Lower leg skin (tissue), 4 donors: ENCODE measurements at regions not wholly inside any gene's neighbourhood (a gene's known extent, or its start where the extent isn't known, plus 50 kb on each side); places are given as distances from the start of the nearest gene placed in this dataset.

ENCODE experiments used
- DNase-seq, 2 donors: peaks; one replicate each; pipeline ENCODE4 v3.0.0-alpha.2; 2019; ENCODE audit warnings: low spot score in 2 of 2
- H3K4me3 ChIP-seq: fragments of 200-600 bp; sonication (generic); 2 replicates; pipeline ENCODE4 v1.5.1; 2017; ENCODE audit warnings: mild to moderate bottlenecking, low read depth; ENCODE audit not compliant: poor library complexity, severe bottlenecking
- POLR2A ChIP-seq, 2 donors: fragments of 450-650 bp; IDR thresholded peaks; one replicate each; pipeline ENCODE4 v1.6.1; 2016 to 2017; ENCODE audit warnings: antibody characterized with exemption in 2 of 2, mild to moderate bottlenecking in 1 of 2, moderate library complexity in 1 of 2
- WGBS, 2 donors: methylation state at CpG; one replicate each; pipeline ENCODE4 v1.1.5; 2018; 5-methylcytosine and 5-hydroxymethylcytosine counted together
- intact Hi-C: fragments of 100-400 bp; cut with DNase I; formaldehyde crosslinking; loops from one replicate; pipeline ENCODE4 v1.15.0; 2023; ENCODE audit warnings: low total_unique reads
- TF ChIP-seq, protein P1 (sequence below), 3 donors: fragments of 450-650 bp; IDR thresholded peaks; one replicate each; pipeline ENCODE4 v1.5.1; 2016; ENCODE audit warnings: antibody characterized with exemption in 3 of 3, mild to moderate bottlenecking in 3 of 3, moderate library complexity in 2 of 3

DNA sequence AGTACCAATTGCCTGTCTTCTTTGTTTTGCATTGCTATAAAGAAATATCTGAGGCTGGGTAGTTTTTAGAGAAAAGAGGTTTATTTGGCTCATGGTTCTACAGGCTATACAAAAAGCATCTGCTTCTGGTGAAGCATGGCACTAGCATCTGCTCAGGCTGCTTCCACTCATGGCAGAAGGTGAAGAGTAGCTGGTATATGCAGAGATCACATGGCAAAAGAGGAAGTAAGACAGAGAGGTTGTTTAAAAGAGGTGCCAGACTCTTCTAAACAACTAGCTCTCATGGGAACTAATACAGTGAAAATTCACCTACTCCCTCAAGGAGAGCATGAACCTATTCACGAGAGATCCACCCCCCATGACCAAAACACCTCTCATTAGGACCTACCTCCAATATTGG is 56.7 kb upstream of the GUCA2B start:
- intact Hi-C loops, result no loop called here
- TF ChIP-seq, protein P1, sequence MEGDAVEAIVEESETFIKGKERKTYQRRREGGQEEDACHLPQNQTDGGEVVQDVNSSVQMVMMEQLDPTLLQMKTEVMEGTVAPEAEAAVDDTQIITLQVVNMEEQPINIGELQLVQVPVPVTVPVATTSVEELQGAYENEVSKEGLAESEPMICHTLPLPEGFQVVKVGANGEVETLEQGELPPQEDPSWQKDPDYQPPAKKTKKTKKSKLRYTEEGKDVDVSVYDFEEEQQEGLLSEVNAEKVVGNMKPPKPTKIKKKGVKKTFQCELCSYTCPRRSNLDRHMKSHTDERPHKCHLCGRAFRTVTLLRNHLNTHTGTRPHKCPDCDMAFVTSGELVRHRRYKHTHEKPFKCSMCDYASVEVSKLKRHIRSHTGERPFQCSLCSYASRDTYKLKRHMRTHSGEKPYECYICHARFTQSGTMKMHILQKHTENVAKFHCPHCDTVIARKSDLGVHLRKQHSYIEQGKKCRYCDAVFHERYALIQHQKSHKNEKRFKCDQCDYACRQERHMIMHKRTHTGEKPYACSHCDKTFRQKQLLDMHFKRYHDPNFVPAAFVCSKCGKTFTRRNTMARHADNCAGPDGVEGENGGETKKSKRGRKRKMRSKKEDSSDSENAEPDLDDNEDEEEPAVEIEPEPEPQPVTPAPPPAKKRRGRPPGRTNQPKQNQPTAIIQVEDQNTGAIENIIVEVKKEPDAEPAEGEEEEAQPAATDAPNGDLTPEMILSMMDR (IDR thresholded peaks at IDR 0.05), result no peak
- no peak for TF ChIP-seq POLR2A (IDR thresholded peaks at IDR 0.05)
- DNase-seq, result no peak
- WGBS, 2 donors, result 59 to 80% methylated on average over 1 of the region's 1 CpG
- H3K4me3 ChIP-seq, result no peak overlapping the region

DNA sequence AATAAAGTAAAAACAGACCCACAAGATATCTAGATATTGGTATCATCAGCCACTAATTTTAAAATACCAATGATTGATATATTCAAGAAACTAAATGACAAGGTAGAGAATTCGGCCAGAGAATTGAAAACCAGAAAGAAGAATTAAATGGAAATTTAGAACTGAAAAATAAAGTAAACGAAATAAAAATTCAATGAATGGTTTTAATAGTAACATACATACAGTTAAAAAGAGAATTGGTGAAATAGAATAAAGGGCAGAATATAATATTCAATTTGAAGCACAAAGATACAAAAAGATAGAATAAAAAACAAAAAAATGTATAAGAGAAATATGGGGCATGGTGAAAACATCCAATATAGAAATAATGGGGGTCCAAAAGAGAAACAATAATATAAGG is 64.0 kb upstream of the GUCA2B start:
- 75 to 79% methylated on average over 2 of the region's 2 CpGs for WGBS, 2 donors
- no peak for DNase-seq
- TF ChIP-seq, protein P1 (IDR thresholded peaks at IDR 0.05), result no peak
- no peak for TF ChIP-seq POLR2A (IDR thresholded peaks at IDR 0.05)
- no peak overlapping the region for H3K4me3 ChIP-seq
- intact Hi-C loops, result no loop called here

DNA sequence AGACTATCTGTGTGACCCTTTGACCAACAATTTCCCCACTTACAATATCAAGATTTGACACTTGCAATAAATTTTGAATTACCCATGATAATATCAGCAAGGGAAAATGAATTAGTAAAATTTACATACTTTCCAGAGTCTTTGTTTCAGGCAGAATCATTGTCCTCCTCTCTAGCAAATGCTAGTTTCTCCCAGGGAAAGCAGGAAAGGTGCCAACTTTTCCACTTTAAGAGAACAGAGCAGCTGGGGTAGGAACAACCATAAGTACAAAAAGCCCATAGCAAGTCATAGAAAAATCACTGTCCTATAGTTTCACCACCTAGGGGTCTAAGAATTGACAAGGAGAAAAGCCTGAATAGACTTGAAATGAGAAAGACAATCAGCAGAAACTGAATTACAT is 67.1 kb upstream of the GUCA2B start:
- intact Hi-C loops, result no loop called here
- no peak for DNase-seq
- TF ChIP-seq, protein P1 (IDR thresholded peaks at IDR 0.05), result no peak
- no peak for TF ChIP-seq POLR2A (IDR thresholded peaks at IDR 0.05)
- no peak overlapping the region for H3K4me3 ChIP-seq

DNA sequence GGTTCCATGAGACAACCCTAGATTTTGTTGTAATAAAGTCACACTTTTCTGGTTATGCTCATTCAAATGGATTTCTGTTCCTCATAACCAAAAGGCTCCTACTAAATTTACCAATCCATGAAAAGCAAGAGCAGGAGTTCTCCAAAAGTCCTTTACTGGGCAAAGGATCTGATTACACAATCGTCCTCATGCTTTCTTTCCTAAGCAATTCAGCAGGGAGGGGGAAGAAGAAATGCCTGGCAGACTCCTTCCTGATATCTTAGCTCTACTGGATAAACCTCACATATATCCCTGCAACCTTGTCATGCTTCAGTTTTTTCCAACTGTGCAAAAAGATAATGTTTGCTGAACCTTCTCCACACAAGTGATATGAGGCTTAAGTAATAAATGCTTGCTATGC is 67.6 kb upstream of the GUCA2B start:
- no peak for TF ChIP-seq POLR2A (IDR thresholded peaks at IDR 0.05)
- TF ChIP-seq, protein P1 (IDR thresholded peaks at IDR 0.05), result no peak
- no peak for DNase-seq
- intact Hi-C loops, result no loop called here
- 36 to 48% methylated on average over 1 of the region's 1 CpG for WGBS, 2 donors
- H3K4me3 ChIP-seq, result no peak overlapping the region

DNA sequence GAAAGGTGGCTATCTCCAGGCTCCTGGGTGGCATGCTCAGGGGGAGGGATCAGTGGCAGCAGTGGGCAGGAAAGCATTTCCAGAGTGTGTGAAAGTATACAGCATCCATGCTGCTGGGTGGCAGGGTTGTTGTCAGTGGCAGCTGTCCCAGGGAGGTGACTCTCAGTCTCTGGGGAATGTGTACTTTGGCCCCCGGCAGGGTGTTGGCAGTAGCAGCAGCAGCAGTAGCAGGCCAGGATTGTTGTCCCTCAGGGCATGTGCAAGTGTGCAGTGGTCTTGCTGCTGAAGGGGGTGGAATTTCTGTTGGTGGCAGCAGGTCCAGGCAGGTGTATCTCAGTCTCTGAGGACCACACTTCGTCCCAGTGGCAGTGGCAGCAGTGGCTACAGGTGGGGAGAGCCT is 71.7 kb upstream of the GUCA2B start:
- TF ChIP-seq, protein P1 (IDR thresholded peaks at IDR 0.05), result no peak
- no peak for TF ChIP-seq POLR2A (IDR thresholded peaks at IDR 0.05)
- intact Hi-C loops, result no loop called here
- no peak for DNase-seq
- no peak overlapping the region for H3K4me3 ChIP-seq
- 61 to 72% methylated on average over 2 of the region's 2 CpGs for WGBS, 2 donors

DNA sequence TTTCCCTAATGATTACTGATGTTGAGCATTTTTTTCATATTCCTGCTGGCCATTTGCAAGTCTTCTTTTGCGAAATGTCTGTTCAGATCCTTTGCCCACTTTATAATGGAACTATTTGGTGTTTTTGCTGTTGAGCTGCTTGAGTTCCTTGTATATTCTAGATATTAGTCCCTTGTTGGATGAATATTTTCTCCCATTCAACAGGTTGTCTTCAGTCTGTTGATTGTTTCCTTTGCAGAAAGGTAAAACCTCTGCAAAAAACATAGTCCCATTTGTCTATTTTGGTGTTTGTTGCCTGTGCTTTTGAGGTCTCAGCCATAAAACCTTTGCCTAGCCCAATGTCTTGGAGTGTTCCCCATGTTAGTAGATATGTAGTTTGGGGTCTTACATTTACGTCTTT is 78.0 kb upstream of the GUCA2B start:
- no peak for TF ChIP-seq POLR2A (IDR thresholded peaks at IDR 0.05)
- TF ChIP-seq, protein P1 (IDR thresholded peaks at IDR 0.05), result no peak
- no peak overlapping the region for H3K4me3 ChIP-seq
- intact Hi-C loops, result no loop called here
- DNase-seq, result no peak
- 75 to 76% methylated on average over 2 of the region's 2 CpGs for WGBS, 2 donors
